Chondrocyte (in vitro differentiated cells): ENCODE measurements at regions not wholly inside any gene's neighbourhood (a gene's known extent, or its start where the extent isn't known, plus 50 kb on each side); places are given as distances from the start of the nearest gene placed in this dataset.
A peak's percentile ranks its signal among the peaks of the same experiment; 100 is the strongest.

ENCODE experiments used
- DNase-seq: peaks from one replicate; pipeline ENCODE4 v3.0.0; 2021; ENCODE audit warnings: mixed read lengths, low spot score
- H3K27ac Mint-ChIP-seq: one replicate; pipeline ENCODE4 v1.8.0; 2021; ENCODE audit warnings: mild to moderate bottlenecking, moderate library complexity, mixed read lengths; ENCODE audit not compliant: unreplicated experiment
- H3K27me3 Mint-ChIP-seq: 2 replicates; pipeline ENCODE4 v1.8.0; 2021; ENCODE audit warnings: low read depth, mixed read lengths
- H3K36me3 Mint-ChIP-seq: 2 replicates; pipeline ENCODE4 v1.8.0; 2021; ENCODE audit warnings: low read depth, mixed read lengths
- H3K4me1 Mint-ChIP-seq: 2 replicates; pipeline ENCODE4 v1.8.0; 2021; ENCODE audit warnings: low read depth, mild to moderate bottlenecking, mixed read lengths
- H3K4me3 Mint-ChIP-seq: one replicate; pipeline ENCODE4 v1.8.0; 2021; ENCODE audit warnings: mild to moderate bottlenecking, moderate library complexity, mixed read lengths; ENCODE audit not compliant: unreplicated experiment
- H3K9me3 Mint-ChIP-seq: 2 replicates; pipeline ENCODE4 v1.8.0; 2021; ENCODE audit warnings: low read depth, mixed read lengths
- CTCF ChIP-seq: fragments of 200-600 bp; sonication (generic); IDR thresholded peaks from 2 replicates; pipeline ENCODE4 v1.5.0; 2021; ENCODE audit warnings: antibody characterized with exemption, mild to moderate bottlenecking, moderate library complexity

- H3K27ac Mint-ChIP-seq = peak overlapping the region; percentile 41
- H3K27me3 Mint-ChIP-seq = no peaks in the 10 kb centered on the region
- TF ChIP-seq CTCF = no peak
- no peak for DNase-seq
- H3K36me3 Mint-ChIP-seq = no peaks in the 10 kb centered on the region
- no peaks in the 10 kb centered on the region for H3K9me3 Mint-ChIP-seq
- H3K4me1 Mint-ChIP-seq = peaks cover 41% of the 10 kb centered on the region
- no peak overlapping the region for H3K4me3 Mint-ChIP-seq
Observed at GRCh38 chr15:95716708-95717107, 613.8 kb upstream of the NR2F2 start.

DNA sequence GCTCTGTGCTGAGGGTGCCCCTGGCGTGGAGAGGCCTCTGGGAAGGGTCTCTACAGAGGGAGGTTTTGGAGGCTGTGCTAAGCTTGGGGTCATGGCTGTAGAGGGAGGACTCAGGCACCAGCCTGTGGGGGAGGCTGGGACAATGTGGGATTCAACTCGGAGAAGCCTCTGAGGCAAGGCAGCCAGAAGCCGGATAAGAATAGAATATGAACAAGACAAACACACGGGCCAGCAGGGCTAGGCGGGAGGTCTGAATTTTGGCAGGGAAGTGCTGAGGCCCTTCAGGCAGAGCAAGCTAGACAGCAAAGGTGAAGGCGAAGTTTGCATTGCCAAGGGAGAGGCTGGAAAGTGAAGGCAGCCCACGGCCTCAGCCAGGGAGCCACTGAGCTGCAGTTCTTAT, 612.1 kb upstream of the NR2F2 start:
- H3K36me3 Mint-ChIP-seq = no peaks in the 10 kb centered on the region
- peak overlapping the region; percentile 12 for H3K27ac Mint-ChIP-seq
- H3K27me3 Mint-ChIP-seq = no peaks in the 10 kb centered on the region
- no peak for TF ChIP-seq CTCF
- no peak for DNase-seq
- no peak overlapping the region for H3K4me3 Mint-ChIP-seq
- peaks cover 32% of the 10 kb centered on the region for H3K4me1 Mint-ChIP-seq
- no peaks in the 10 kb centered on the region for H3K9me3 Mint-ChIP-seq

- Mint-ChIP-seq H3K27me3 (no peaks in the 10 kb centered on the region), H3K36me3 (peaks cover 1% of the 10 kb centered on the region), H3K4me1 (no peaks in the 10 kb centered on the region), H3K9me3 (peaks cover 2% of the 10 kb centered on the region), H3K27ac (no peak overlapping the region), H3K4me3 (no peak overlapping the region)
- no peak for DNase-seq
- no peak for TF ChIP-seq CTCF
Observed at GRCh38 chr15:95724908-95725633, 605.4 kb upstream of the NR2F2 start.

- H3K27ac Mint-ChIP-seq = no peak overlapping the region
Observed at GRCh38 chr15:95726891-95727290, 603.6 kb upstream of the NR2F2 start.

GRCh38 chr15:95733931-95734330, 596.6 kb upstream of the NR2F2 start:
- Mint-ChIP-seq H3K27me3 (no peaks in the 10 kb centered on the region), H3K9me3 (peaks cover 4% of the 10 kb centered on the region), H3K36me3 (no peaks in the 10 kb centered on the region), H3K4me1 (no peaks in the 10 kb centered on the region), H3K27ac (no peak overlapping the region), H3K4me3 (no peak overlapping the region)
- no peak for TF ChIP-seq CTCF
- no peak for DNase-seq

More at GRCh38 chr15:95726891-95727290, 603.6 kb upstream of the NR2F2 start:
- H3K4me3 Mint-ChIP-seq = no peak overlapping the region
- peaks cover 2% of the 10 kb centered on the region for H3K9me3 Mint-ChIP-seq
- no peak for DNase-seq
- H3K36me3 Mint-ChIP-seq = peaks cover 1% of the 10 kb centered on the region
- no peaks in the 10 kb centered on the region for H3K27me3 Mint-ChIP-seq
- no peak for TF ChIP-seq CTCF
- H3K4me1 Mint-ChIP-seq = no peaks in the 10 kb centered on the region
